A549 (cell line): ENCODE measurements at regions not wholly inside any gene's neighbourhood (a gene's known extent, or its start where the extent isn't known, plus 50 kb on each side); places are given as distances from the start of the nearest gene placed in this dataset.

Experiments
- CHD2 ChIP-seq: fragments of 150-350 bp; IDR thresholded peaks from 2 replicates; pipeline ENCODE4 v1.6.1; 2014; ENCODE audit warnings: low read length; ENCODE audit not compliant: partially characterized antibody
- FOSL2 ChIP-seq, 2 experiments: fragments of 450-650 bp in 1 of 2; fragments of >200 bp in 1 of 2; sonication (Bioruptor Twin) in 1 of 2; formaldehyde crosslinking; IDR thresholded peaks; 2 replicates each; pipeline versions ENCODE4 v1.5.0 to v1.6.1; 2016 to 2020; ENCODE audit warnings: mild to moderate bottlenecking in 1 of 2, moderate library complexity in 1 of 2
- HOXB5 ChIP-seq: fragments of 250-450 bp; sonication (Bioruptor Pico); IDR thresholded peaks from 2 replicates; pipeline ENCODE4 v1.5.0; 2020; ENCODE audit warnings: mild to moderate bottlenecking, moderate library complexity
- POLR2A ChIP-seq: IDR thresholded peaks from 2 replicates; pipeline ENCODE4 v1.6.1; 2012; ENCODE audit warnings: mild to moderate bottlenecking, low read length
- TF ChIP-seq, protein P1 (sequence below): fragments of >200 bp; sonication (Bioruptor Twin); formaldehyde crosslinking; IDR thresholded peaks from 3 replicates; pipeline ENCODE4 v1.5.1; 2016
- TF ChIP-seq, protein P2 (sequence below): IDR thresholded peaks from 2 replicates; pipeline ENCODE4 v1.6.1; 2012

DNA sequence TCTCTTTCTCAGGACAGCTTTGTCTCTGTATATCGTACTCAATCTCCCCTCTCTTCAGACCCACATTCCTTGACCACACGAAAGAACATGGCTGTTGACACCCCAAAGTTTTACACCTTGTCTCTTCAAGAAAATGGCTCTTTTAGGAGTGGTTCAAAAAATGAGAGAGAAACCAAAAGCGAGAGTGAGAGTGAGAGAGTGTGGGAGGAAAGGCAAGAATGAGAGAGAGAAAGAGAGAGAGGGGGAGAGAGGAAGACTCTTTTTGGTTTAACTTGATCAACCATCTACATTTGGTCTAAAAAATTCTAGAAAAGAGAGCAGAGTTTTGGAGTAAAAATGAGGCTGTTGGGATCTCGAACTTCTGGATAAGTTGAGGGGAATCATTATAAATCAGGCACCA, 581.8 kb upstream of the WWC1 start:
- TF ChIP-seq, protein P1, sequence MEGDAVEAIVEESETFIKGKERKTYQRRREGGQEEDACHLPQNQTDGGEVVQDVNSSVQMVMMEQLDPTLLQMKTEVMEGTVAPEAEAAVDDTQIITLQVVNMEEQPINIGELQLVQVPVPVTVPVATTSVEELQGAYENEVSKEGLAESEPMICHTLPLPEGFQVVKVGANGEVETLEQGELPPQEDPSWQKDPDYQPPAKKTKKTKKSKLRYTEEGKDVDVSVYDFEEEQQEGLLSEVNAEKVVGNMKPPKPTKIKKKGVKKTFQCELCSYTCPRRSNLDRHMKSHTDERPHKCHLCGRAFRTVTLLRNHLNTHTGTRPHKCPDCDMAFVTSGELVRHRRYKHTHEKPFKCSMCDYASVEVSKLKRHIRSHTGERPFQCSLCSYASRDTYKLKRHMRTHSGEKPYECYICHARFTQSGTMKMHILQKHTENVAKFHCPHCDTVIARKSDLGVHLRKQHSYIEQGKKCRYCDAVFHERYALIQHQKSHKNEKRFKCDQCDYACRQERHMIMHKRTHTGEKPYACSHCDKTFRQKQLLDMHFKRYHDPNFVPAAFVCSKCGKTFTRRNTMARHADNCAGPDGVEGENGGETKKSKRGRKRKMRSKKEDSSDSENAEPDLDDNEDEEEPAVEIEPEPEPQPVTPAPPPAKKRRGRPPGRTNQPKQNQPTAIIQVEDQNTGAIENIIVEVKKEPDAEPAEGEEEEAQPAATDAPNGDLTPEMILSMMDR = no peak
- TF ChIP-seq HOXB5 (CRISPR knock-in tag) (no peak), POLR2A (no peak), FOSL2 (IDR thresholded peaks at IDR 0.05) (no peak), FOSL2 (CRISPR knock-in tag; IDR thresholded peaks at IDR 0.05) (no peak), CHD2 (no peak)
- TF ChIP-seq, protein P2, sequence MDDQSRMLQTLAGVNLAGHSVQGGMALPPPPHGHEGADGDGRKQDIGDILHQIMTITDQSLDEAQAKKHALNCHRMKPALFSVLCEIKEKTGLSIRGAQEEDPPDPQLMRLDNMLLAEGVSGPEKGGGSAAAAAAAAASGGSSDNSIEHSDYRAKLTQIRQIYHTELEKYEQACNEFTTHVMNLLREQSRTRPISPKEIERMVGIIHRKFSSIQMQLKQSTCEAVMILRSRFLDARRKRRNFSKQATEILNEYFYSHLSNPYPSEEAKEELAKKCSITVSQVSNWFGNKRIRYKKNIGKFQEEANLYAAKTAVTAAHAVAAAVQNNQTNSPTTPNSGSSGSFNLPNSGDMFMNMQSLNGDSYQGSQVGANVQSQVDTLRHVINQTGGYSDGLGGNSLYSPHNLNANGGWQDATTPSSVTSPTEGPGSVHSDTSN = no peak
